H9 (cell line): ENCODE measurements at regions not wholly inside any gene's neighbourhood (a gene's known extent, or its start where the extent isn't known, plus 50 kb on each side); places are given as distances from the start of the nearest gene placed in this dataset.

Source experiments
- DNase-seq: peaks from one replicate; pipeline ENCODE4 v3.0.0-alpha.2; 2017
- H2AFZ ChIP-seq: one replicate; pipeline ENCODE4 v1.6.1; 2013; ENCODE audit warnings: mild to moderate bottlenecking, low read length, control low read depth, moderate library complexity
- H2AK5ac ChIP-seq: 2 replicates; pipeline ENCODE4 v1.6.1; 2013; ENCODE audit warnings: low read length, control low read depth, mixed read lengths; ENCODE audit not compliant: insufficient read length
- H2BK120ac ChIP-seq: one replicate; pipeline ENCODE4 v1.6.1; 2013; ENCODE audit warnings: low read depth, mild to moderate bottlenecking, low read length, control low read depth, inconsistent platforms; ENCODE audit not compliant: poor library complexity, severe bottlenecking
- H2BK12ac ChIP-seq: 2 replicates; pipeline ENCODE4 v1.6.1; 2013; ENCODE audit warnings: low read length, control low read depth, mixed read lengths, low read depth; ENCODE audit not compliant: insufficient read length
- H2BK15ac ChIP-seq: 2 replicates; pipeline ENCODE4 v1.6.1; 2013; ENCODE audit warnings: low read depth, low read length, control low read depth
- H2BK20ac ChIP-seq: one replicate; pipeline ENCODE4 v1.6.1; 2013; ENCODE audit warnings: low read depth, mild to moderate bottlenecking, low read length, control low read depth, inconsistent platforms; ENCODE audit not compliant: poor library complexity, severe bottlenecking
- H2BK5ac ChIP-seq: 2 replicates; pipeline ENCODE4 v1.6.1; 2013; ENCODE audit warnings: low read length, control low read depth, mixed read lengths; ENCODE audit not compliant: insufficient read length
- H3K14ac ChIP-seq: 2 replicates; pipeline ENCODE4 v1.6.1; 2013; ENCODE audit warnings: low read length, control low read depth; ENCODE audit not compliant: insufficient read depth
- H3K18ac ChIP-seq: 2 replicates; pipeline ENCODE4 v1.6.1; 2013; ENCODE audit warnings: low read depth, mild to moderate bottlenecking, mixed read lengths, low read length, control low read depth; ENCODE audit not compliant: insufficient read length
- H3K23ac ChIP-seq: 2 replicates; pipeline ENCODE4 v1.6.1; 2013; ENCODE audit warnings: low read length, control low read depth, mixed read lengths, low read depth; ENCODE audit not compliant: insufficient read length
- H3K23me2 ChIP-seq: 2 replicates; pipeline ENCODE4 v1.6.1; 2013; ENCODE audit warnings: low read depth, mild to moderate bottlenecking, mixed read lengths, low read length, control low read depth; ENCODE audit not compliant: insufficient read length, poor library complexity, severe bottlenecking
- H3K27ac ChIP-seq: 2 replicates; pipeline ENCODE4 v1.5.1; 2013; ENCODE audit warnings: low read length, control low read depth, mixed read lengths, low read depth; ENCODE audit not compliant: insufficient read length
- H3K27me3 ChIP-seq: 2 replicates; pipeline ENCODE4 v1.6.1; 2013; ENCODE audit warnings: low read length, control low read depth, inconsistent platforms; ENCODE audit not compliant: insufficient read depth
- H3K4ac ChIP-seq: 2 replicates; pipeline ENCODE4 v1.6.1; 2013; ENCODE audit warnings: low read depth, mild to moderate bottlenecking, control low read depth, inconsistent platforms, low read length, moderate library complexity
- H3K4me1 ChIP-seq: 2 replicates; pipeline ENCODE4 v1.6.1; 2013; ENCODE audit warnings: low read length, control low read depth, inconsistent platforms; ENCODE audit not compliant: insufficient read depth
- H3K4me2 ChIP-seq: 2 replicates; pipeline ENCODE4 v1.6.1; 2013; ENCODE audit warnings: low read length, control low read depth, mixed read lengths; ENCODE audit not compliant: insufficient read length, insufficient read depth
- H3K56ac ChIP-seq: 2 replicates; pipeline ENCODE4 v1.6.1; 2013; ENCODE audit warnings: low read depth, mild to moderate bottlenecking, mixed read lengths, low read length, control low read depth; ENCODE audit not compliant: insufficient read length
- H3K79me1 ChIP-seq: 2 replicates; pipeline ENCODE4 v1.6.1; 2013; ENCODE audit warnings: low read depth, mild to moderate bottlenecking, moderate library complexity, low read length, control low read depth, inconsistent platforms; ENCODE audit not compliant: insufficient read depth, poor library complexity, severe bottlenecking
- H3K79me2 ChIP-seq: 2 replicates; pipeline ENCODE4 v1.6.1; 2013; ENCODE audit warnings: low read length, control low read depth, inconsistent platforms; ENCODE audit not compliant: insufficient read depth
- H3K9ac ChIP-seq: 2 replicates; pipeline ENCODE4 v1.6.1; 2013; ENCODE audit warnings: low read length, control low read depth, mixed read lengths; ENCODE audit not compliant: insufficient read length; ENCODE audit errors: extremely low read depth
- H3K9me3 ChIP-seq: one replicate; pipeline ENCODE4 v1.6.1; 2013; ENCODE audit warnings: low read depth, low read length, inconsistent platforms; ENCODE audit not compliant: control insufficient read depth
- H3T11ph ChIP-seq: one replicate; pipeline ENCODE4 v1.6.1; 2013; ENCODE audit warnings: mild to moderate bottlenecking, low read length, control low read depth, inconsistent platforms
- H4K20me1 ChIP-seq: one replicate; pipeline ENCODE4 v1.6.1; 2013; ENCODE audit not compliant: control insufficient read depth, insufficient read length, insufficient read depth
- H4K5ac ChIP-seq: 2 replicates; pipeline ENCODE4 v1.6.1; 2013; ENCODE audit warnings: low read depth, mild to moderate bottlenecking, mixed read lengths, low read length, control low read depth; ENCODE audit not compliant: insufficient read length
- H4K8ac ChIP-seq: replicated peaks from 2 replicates; pipeline ENCODE4 v1.6.1; 2013; ENCODE audit warnings: low read length, control low read depth, mixed read lengths, low read depth; ENCODE audit not compliant: insufficient read length
- H4K91ac ChIP-seq: 2 replicates; pipeline ENCODE4 v1.6.1; 2013; ENCODE audit warnings: low read depth, mild to moderate bottlenecking, moderate library complexity, mixed read lengths, low read length, control low read depth; ENCODE audit not compliant: insufficient read length
- H3K27ac Mint-ChIP-seq, 3 experiments: 2 replicates in 2 of 3; 3 replicates in 1 of 3; pipeline ENCODE4 v1.8.0; 2020 to 2021; ENCODE audit warnings: mixed read lengths in 3 of 3, mild to moderate bottlenecking in 1 of 3, moderate library complexity in 1 of 3
- H3K27me3 Mint-ChIP-seq: 2 replicates; pipeline ENCODE4 v1.8.0; 2021; ENCODE audit warnings: low read depth, mild to moderate bottlenecking, moderate library complexity, mixed read lengths
- H3K36me3 Mint-ChIP-seq, 3 experiments: 2 replicates in 2 of 3; 3 replicates in 1 of 3; pipeline ENCODE4 v1.8.0; 2020 to 2021; ENCODE audit warnings: low read depth in 3 of 3, mixed read lengths in 3 of 3; ENCODE audit not compliant: insufficient read depth in 1 of 3
- H3K4me1 Mint-ChIP-seq, 2 experiments: 2 replicates each; pipeline ENCODE4 v1.8.0; 2020; ENCODE audit warnings: mixed read lengths in 2 of 2
- H3K4me3 Mint-ChIP-seq, 2 experiments: 2 replicates in 1 of 2; 3 replicates in 1 of 2; pipeline ENCODE4 v1.8.0; 2020 to 2021; ENCODE audit warnings: mild to moderate bottlenecking in 2 of 2, mixed read lengths in 2 of 2, moderate library complexity in 1 of 2
- H3K9me3 Mint-ChIP-seq, 2 experiments: 2 replicates in 1 of 2; 3 replicates in 1 of 2; pipeline ENCODE4 v1.8.0; 2020; ENCODE audit warnings: mild to moderate bottlenecking in 2 of 2, mixed read lengths in 2 of 2, moderate library complexity in 1 of 2
- CTCF ChIP-seq: fragments of 200-600 bp; sonication (generic); conservative IDR thresholded peaks from 3 replicates; pipeline ENCODE4 v1.8.0; 2021; ENCODE audit warnings: antibody characterized with exemption, mild to moderate bottlenecking
- WGBS: extraction: QIAGEN DNeasy Blood & Tissue Kit; methylation state at CpG from one replicate; pipeline ENCODE4 v1.1.7; 2013; ENCODE audit warnings: missing lambda C conversion rate, low lambda C conversion rate, mixed read lengths; ENCODE audit not compliant: insufficient read length; ENCODE audit errors: extremely low coverage; 5-methylcytosine and 5-hydroxymethylcytosine counted together

- Histone ChIP-seq H2AK5ac (no peak overlapping the region), H3T11ph (no peak overlapping the region), H3K14ac (no peak overlapping the region), H3K23ac (no peak overlapping the region), H2BK12ac (no peak overlapping the region), H2BK20ac (no peak overlapping the region), H3K9ac (no peak overlapping the region), H3K56ac (no peak overlapping the region), H2BK15ac (no peak overlapping the region), H2AFZ (no peak overlapping the region), H2BK120ac (no peak overlapping the region), H4K20me1 (no peaks in the 10 kb centered on the region), H3K27me3 (no peaks in the 10 kb centered on the region), H4K8ac (no peak overlapping the region), H3K9me3 (no peaks in the 10 kb centered on the region), H3K4me1 (no peaks in the 10 kb centered on the region), H3K27ac (no peak overlapping the region), H3K4me2 (no peak overlapping the region), H3K4ac (no peak overlapping the region), H3K18ac (no peak overlapping the region), H4K5ac (no peak overlapping the region), H3K23me2 (no peaks in the 10 kb centered on the region), H4K91ac (no peak overlapping the region), H3K79me2 (no peaks in the 10 kb centered on the region), H2BK5ac (no peak overlapping the region), H3K79me1 (no peaks in the 10 kb centered on the region)
- peaks cover 0 to 2% of the 10 kb centered on the region in 2 experiments; a peak in 1 of 5 replicates for H3K9me3 Mint-ChIP-seq
- no peak for DNase-seq
- no CpG with 5 or more reads among the region's 2 CpGs for WGBS
- no peaks in the 10 kb centered on the region for H3K27me3 Mint-ChIP-seq
- H3K4me1 Mint-ChIP-seq: no peaks in the 10 kb centered on the region
- no peak overlapping the region for H3K4me3 Mint-ChIP-seq
- peaks cover 0 to 1% (median 0%) of the 10 kb centered on the region in 3 experiments; a peak in 1 of 7 replicates for H3K36me3 Mint-ChIP-seq
- H3K27ac Mint-ChIP-seq: no peak overlapping the region
- no peak for TF ChIP-seq CTCF
Measured at GRCh38 chr11:109978895-109979294, 114.3 kb upstream of the ZC3H12C start.
